ENCODE measurements at regions not wholly inside any gene's neighbourhood (a gene's known extent, or its start where the extent isn't known, plus 50 kb on each side); places are given as distances from the start of the nearest gene placed in this dataset.
A peak's percentile ranks its signal among the peaks of the same experiment; 100 is the strongest.

DNA sequence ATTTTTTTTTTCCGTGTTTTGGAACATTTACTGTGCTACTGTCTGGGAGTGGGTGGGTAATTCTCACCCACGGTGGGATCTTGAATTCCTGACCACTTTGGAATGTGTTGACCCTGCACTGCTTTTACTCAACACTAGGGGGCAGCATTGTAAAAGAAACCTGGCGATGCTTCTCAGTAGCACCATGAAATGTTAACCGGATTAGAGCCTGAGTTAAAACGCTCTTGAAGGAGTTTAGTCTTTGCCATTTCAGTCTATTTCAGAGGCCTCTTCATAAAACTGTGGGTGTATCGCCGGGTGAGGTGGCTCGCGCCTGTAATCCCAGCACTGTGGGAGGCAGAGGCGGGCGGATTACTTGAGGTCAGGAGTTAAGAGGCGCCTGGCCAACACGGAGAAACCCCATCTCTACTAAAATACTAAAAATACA, 79.0 kb upstream of the PRNP start:
- TF ChIP-seq, protein P1, sequence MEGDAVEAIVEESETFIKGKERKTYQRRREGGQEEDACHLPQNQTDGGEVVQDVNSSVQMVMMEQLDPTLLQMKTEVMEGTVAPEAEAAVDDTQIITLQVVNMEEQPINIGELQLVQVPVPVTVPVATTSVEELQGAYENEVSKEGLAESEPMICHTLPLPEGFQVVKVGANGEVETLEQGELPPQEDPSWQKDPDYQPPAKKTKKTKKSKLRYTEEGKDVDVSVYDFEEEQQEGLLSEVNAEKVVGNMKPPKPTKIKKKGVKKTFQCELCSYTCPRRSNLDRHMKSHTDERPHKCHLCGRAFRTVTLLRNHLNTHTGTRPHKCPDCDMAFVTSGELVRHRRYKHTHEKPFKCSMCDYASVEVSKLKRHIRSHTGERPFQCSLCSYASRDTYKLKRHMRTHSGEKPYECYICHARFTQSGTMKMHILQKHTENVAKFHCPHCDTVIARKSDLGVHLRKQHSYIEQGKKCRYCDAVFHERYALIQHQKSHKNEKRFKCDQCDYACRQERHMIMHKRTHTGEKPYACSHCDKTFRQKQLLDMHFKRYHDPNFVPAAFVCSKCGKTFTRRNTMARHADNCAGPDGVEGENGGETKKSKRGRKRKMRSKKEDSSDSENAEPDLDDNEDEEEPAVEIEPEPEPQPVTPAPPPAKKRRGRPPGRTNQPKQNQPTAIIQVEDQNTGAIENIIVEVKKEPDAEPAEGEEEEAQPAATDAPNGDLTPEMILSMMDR (conservative IDR thresholded peaks at IDR 0.05; ENCODE audit: low read depth, low read length), result peak; percentile 96
- no peak overlapping the region for H3K4me3 ChIP-seq (ENCODE audit: low read depth, low read length)
- DNase-seq (ENCODE audit: low read depth), result peak; percentile 82

DNA sequence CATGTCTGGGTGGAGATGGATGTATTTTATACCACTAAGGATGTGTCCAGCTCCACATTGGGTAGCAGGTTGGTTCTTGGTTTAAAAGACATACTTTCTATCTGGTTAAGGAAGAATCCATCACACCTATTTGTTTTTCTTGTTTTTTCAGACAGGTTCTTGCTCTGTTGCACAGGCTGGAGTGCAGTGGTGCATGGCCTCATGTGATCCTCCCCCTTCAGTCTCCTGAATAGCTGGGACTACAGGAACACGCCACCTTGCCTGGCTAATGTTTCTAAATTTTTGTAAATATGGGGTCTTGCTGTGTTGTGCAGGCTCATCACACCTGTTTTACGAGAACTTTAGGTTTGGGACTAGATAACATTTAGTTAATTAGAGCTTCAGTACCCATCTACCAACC, 80.2 kb upstream of the PRNP start:
- TF ChIP-seq, protein P1 (conservative IDR thresholded peaks at IDR 0.05; ENCODE audit: low read depth, low read length), result no peak
- no peak overlapping the region for H3K4me3 ChIP-seq (ENCODE audit: low read depth, low read length)
- DNase-seq (ENCODE audit: low read depth), result no peak

DNA sequence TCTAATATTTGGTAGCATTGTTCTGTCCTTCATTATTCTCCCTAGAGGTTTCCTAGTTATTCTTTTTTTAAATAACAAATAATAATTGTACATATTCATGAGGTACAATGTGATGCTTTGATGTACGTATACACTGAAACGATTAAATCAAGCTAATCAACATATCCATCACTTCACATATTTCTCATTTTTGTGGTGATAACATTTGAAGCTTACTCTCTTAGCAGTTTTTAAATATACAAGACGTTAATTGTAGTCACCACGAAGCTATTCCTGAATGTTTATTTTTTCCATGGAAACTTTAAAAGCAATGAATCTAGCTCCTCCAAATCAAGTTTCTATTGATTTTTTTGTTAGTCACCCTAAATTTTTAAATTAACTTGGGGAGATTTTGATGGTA, 81.1 kb upstream of the PRNP start:
- TF ChIP-seq, protein P1 (conservative IDR thresholded peaks at IDR 0.05; ENCODE audit: low read depth, low read length), result no peak
- no peak for DNase-seq (ENCODE audit: low read depth)
- H3K4me3 ChIP-seq (ENCODE audit: low read depth, low read length), result no peak overlapping the region

DNA sequence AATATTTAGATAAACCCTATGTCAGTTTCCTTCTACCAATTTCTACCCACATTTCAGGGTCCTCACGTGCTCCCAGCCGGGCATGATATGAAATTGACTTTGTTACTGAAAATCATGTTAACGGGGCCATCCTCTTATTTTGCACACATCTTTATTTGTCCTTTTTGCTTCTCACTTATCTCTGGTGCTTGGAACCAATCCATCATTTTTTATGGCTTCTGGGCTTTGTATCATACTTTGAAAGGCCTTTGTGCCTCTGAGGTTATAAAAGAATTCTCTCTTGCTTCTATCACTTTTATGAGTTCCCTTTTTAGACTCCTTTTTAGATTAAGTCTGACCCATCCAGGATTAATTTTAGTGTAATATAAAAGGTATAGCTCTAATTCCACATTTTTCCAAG, 81.7 kb upstream of the PRNP start:
- DNase-seq (ENCODE audit: low read depth), result no peak
- TF ChIP-seq, protein P1 (conservative IDR thresholded peaks at IDR 0.05; ENCODE audit: low read depth, low read length), result no peak
- H3K4me3 ChIP-seq (ENCODE audit: low read depth, low read length), result no peak overlapping the region

DNA sequence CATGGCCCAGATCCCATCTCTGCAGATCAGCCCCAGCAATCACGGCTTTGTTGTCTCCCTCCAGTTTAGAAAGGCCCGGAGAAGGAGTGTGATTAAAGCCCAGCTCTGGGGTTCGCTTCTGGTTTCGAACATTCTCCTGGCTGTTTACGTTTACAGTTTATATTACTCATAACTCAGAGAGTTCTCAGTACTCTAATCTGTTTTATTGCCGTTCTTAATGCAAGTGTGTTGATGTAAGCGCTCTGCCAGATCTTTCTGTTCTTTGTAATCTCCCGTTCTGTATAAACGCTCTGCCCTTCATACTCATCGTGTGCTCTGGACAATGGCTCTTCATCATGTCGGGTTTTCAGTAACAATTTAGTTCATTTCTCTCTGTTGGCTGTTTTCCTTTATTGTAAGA, 82.5 kb upstream of the PRNP start:
- TF ChIP-seq, protein P1 (conservative IDR thresholded peaks at IDR 0.05; ENCODE audit: low read depth, low read length), result no peak
- H3K4me3 ChIP-seq (ENCODE audit: low read depth, low read length), result no peak overlapping the region
- peak; percentile 13 for DNase-seq (ENCODE audit: low read depth)

DNA sequence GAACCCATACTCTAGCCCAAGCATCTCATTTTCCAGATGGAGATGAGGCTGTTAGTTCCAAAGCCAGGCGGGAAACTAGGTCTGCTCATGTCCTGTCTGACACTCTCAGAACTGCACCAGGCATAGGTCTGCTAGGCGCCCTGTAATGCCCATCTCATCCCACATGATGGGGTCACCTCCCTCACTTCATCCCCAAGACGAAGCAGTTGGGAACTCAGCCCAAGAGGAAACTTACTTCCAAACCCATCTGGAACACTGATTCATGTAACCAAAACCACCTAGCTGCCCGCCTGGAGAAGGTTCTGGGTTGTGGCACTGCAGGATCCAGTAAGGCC, 84.0 kb upstream of the PRNP start:
- H3K4me3 ChIP-seq (ENCODE audit: low read depth, low read length), result no peak overlapping the region
- TF ChIP-seq, protein P1 (conservative IDR thresholded peaks at IDR 0.05; ENCODE audit: low read depth, low read length), result no peak
- no peak for DNase-seq (ENCODE audit: low read depth)

DNA sequence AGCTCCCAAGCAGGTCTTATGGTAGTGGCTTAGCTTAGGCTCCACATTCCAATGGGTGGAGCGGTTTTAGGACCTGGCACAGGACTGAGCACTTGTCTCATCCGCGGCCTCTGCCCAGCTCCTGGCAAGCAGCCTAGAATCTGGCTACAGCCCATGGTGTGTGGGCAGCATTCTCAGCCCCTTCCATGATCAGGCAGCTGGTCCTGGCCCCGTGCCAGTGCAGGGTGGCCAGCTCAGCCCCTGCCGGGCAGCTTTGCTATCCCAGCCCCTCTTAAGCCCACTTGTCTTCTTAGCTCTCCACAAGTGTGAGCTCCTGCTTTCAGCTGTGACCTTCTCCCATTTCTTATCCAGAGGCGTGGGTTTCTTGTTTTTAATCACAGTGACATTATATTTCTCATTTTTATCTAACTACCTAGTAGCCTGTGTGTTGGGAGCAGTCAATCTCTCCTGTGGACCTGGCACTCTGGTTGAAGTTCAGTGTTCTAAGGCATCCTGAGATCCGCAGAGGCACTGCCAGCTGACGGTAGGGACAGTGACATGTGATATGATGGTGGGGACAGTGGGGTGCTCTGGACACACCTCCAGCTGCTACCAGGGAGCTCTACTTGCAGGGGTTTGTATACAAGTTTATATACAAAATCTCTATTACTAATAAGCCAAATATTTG, 84.5 kb upstream of the PRNP start:
- no peak for DNase-seq (ENCODE audit: low read depth)
- no peak overlapping the region for H3K4me3 ChIP-seq (ENCODE audit: low read depth, low read length)
- TF ChIP-seq, protein P1 (conservative IDR thresholded peaks at IDR 0.05; ENCODE audit: low read depth, low read length), result no peak
